AG09319 (cell line): ENCODE measurements at regions not wholly inside any gene's neighbourhood (a gene's known extent, or its start where the extent isn't known, plus 50 kb on each side); places are given as distances from the start of the nearest gene placed in this dataset.

Experiments
- DNase-seq: peaks from one replicate; pipeline ENCODE4 v3.0.0-alpha.2; 2010; ENCODE audit warnings: low read depth; ENCODE audit errors: extremely low read depth
- TF ChIP-seq, protein P1 (sequence below): IDR thresholded peaks from 2 replicates; pipeline ENCODE4 v1.5.1; 2011; ENCODE audit warnings: low read depth, mild to moderate bottlenecking, inconsistent platforms, low read length, moderate library complexity

DNA sequence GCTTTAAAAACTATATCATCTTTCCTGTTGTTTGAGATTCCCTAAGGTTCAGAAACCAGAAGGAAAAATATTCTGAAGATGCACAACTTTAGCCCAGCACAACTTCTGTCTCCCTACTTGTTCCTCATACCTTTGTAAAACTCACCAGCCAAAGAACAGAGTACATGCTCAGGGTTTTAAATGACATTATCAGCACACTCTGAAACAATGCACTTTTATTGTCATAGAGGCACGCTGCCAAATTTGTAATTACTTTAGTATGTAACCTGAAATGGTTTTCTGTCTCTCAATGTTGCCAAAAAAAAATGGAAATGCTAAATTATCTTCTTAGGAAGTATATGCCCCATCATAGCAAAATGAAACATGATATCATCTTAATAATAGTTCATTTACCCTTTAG is 383.6 kb upstream of the CDH6 start:
- DNase-seq: no peak
- TF ChIP-seq, protein P1, sequence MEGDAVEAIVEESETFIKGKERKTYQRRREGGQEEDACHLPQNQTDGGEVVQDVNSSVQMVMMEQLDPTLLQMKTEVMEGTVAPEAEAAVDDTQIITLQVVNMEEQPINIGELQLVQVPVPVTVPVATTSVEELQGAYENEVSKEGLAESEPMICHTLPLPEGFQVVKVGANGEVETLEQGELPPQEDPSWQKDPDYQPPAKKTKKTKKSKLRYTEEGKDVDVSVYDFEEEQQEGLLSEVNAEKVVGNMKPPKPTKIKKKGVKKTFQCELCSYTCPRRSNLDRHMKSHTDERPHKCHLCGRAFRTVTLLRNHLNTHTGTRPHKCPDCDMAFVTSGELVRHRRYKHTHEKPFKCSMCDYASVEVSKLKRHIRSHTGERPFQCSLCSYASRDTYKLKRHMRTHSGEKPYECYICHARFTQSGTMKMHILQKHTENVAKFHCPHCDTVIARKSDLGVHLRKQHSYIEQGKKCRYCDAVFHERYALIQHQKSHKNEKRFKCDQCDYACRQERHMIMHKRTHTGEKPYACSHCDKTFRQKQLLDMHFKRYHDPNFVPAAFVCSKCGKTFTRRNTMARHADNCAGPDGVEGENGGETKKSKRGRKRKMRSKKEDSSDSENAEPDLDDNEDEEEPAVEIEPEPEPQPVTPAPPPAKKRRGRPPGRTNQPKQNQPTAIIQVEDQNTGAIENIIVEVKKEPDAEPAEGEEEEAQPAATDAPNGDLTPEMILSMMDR: no peak

DNA sequence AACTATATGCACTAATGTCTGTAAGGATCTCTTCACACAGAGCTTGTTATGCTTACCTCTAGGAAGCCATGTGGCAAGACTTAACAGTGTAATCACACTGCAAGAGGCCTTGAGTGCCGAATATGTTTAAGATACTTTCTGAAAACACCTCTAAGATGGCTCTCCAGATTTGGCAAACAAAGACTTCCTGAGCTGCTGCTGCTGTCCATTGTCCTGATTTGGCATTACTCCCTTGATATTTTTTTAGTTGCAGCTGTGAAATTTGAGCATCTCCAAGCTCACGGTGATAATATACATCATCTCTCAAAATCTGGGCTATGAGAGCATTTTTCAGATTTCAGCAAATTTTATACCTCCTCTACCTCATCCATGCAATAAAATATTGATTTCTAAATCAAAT is 384.5 kb upstream of the CDH6 start:
- DNase-seq: no peak

DNA sequence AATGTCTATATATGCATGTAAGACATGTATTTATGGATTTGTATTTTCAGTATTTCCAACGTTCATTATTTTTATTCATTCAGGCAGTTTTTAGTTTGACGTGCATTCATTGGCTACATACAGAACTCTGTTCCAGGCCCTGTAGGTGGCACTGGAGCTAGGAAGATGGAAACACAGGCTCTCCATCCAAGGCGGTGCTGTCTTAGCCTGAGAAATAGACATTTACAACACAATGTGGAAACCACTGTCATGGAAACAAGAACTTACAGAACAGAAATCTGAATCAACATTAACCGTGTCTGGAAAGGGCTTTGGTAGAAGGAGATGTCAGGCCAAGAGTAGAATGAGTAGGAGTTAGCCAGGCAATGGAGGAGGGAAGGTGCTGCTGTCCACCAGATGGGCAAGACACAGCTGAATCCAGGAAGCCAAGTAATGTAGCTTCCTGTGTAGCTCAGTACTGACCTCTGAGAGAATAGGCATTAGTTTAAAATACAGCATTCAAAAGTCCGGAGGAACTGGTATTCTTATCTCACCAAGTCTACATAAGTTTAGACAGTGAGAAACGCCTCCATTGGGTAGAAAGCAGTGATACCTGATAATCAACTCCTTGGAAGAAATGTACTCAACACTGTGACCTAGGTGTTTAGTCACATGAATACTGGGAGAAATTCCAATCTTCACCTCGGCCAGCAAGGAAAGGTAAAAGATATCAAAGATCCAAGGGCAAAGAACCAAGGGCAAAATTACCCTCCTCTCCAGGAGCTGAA is 388.6 kb upstream of the CDH6 start:
- TF ChIP-seq, protein P1: peak; percentile 41
- no peak for DNase-seq

More for the DNA sequence above, 384.5 kb upstream of the CDH6 start:
- TF ChIP-seq, protein P1: no peak

DNA sequence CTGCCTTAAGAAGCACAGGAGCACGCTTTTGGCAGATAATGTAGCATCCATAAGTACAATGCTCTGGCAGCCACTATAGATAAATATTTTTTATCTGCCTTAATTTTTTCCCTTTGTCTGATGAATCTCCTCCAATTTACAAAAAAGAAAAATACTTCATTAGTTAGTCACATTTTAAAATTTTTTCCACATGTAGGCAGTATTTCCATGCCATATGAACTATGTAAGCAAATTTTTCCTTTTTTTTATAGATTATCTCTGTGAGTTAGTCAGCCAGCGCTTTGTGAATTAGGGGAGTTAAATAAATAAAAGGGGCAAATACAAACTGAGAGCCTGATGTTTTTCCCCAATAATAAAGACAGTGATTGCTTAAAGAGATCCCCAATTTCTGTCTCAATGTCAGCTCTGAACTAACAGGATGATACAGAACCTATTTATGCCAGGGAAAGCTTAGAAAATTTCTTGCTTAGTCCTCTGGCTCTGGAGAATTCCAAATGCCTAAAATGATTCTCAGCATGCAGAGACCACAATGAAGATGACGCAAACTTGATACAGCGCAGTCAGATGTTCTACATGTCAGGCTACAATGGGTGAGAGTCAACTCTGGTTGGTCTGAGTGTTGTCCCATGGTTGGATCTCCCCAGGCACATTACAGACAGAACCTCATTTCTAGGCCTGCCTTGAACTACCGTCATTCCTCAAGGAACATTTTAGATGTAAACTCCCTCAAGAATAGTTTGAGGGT is 390.4 kb upstream of the CDH6 start:
- DNase-seq: no peak

DNA sequence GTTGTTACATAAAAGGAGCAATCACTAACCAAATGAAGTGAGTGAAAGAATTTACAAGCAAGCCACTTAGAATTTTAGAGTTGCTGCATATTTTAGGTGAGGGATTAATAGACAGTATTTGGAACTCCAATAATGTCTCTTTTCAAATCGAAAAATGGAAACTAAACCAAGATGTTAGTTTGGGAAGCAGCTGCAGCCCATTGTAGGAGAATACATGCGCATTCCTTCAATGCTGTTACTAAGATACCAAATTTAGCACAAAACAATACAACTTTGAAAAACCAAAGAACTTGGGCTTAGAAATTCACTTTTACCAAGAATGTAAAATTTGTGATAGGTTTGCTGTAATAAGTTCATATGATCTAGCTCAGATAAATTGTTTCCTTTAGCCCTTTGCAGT is 411.8 kb upstream of the CDH6 start:
- TF ChIP-seq, protein P1: no peak
- DNase-seq: no peak

More for the DNA sequence above, 390.4 kb upstream of the CDH6 start:
- TF ChIP-seq, protein P1: no peak; the same call in none of the 2 replicates

DNA sequence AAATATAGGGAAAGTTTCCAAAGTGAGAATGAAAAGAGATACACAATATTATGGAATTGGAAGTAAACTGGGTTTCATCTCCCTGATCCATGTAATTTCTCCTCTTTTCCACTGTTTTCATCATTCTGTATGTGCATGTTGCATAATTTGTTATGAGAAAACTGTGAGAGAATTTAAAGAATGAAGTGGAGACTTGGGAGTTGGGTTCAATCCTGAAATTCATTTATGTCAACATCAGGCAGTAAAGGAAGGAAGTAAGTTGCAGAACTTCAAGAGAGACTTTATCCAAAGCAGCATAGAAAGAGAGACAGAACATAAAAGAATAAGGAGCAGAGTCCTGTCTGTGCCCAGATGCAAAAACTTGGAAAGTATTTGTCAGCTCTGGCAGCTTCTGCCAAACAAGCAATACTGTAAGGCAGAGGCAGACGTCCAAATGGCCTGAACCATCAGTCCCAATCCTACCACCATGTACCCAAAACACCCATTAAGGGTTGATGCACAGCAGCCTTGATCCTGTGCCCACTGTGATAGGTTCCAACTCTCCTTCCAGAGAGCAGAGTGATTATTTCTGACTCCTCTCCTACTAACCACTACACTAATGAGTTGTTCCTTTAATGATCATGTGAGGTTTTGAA is 425.3 kb upstream of the CDH6 start:
- TF ChIP-seq, protein P1: no peak
- no peak for DNase-seq

DNA sequence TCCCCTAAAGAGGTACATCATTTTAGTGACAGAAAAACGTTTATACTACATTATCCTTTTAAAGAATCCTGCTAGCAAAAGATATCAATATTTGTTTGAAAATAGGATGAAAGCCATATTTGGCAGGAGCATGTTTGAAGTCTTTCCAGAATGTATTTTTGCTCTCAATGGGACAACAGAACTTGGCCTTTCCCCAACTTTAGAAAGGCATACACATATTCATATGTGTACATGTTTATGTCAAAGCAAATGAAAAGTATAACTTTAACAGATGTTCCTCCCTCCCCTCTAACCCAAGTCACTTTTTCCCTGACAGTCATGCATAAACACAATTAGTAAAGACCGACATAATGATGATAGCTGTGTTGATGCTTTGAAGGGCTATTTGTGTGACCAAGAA is 427.8 kb upstream of the CDH6 start:
- DNase-seq: no peak
- TF ChIP-seq, protein P1: no peak
